SK-N-SH treated with all-trans-retinoic acid at 6 μM for 48 hours (cell line): ENCODE measurements at regions not wholly inside any gene's neighbourhood (a gene's known extent, or its start where the extent isn't known, plus 50 kb on each side); places are given as distances from the start of the nearest gene placed in this dataset.

Experiments
- ATAC-seq: fragments of 200-7000 bp; cut with Tn5 transposase; 3 replicates; pipeline ENCODE4 v1.9.1; 2020; ENCODE audit warnings: mild to moderate bottlenecking, moderate library complexity
- ARNTL ChIP-seq: fragments of 450-650 bp; formaldehyde crosslinking; IDR thresholded peaks from 2 replicates; pipeline ENCODE4 v1.5.0; 2020; ENCODE audit warnings: low read depth, mild to moderate bottlenecking, moderate library complexity, borderline replicate concordance
- BACH2 ChIP-seq: fragments of 250-450 bp; sonication (Bioruptor Pico); IDR thresholded peaks from 2 replicates; pipeline ENCODE4 v1.9.0; 2021; ENCODE audit warnings: mild to moderate bottlenecking, borderline replicate concordance
- CSDC2 ChIP-seq: fragments of 250-450 bp; sonication (Bioruptor Pico); IDR thresholded peaks from 2 replicates; pipeline ENCODE4 v1.5.0; 2020; ENCODE audit warnings: mild to moderate bottlenecking, moderate library complexity
- CSRNP3 ChIP-seq: fragments of 250-450 bp; sonication (Bioruptor Pico); IDR thresholded peaks from 2 replicates; pipeline ENCODE4 v1.5.1; 2021; ENCODE audit warnings: mild to moderate bottlenecking, moderate library complexity
- ESRRG ChIP-seq: fragments of 250-450 bp; sonication (Bioruptor Pico); IDR thresholded peaks from 2 replicates; pipeline ENCODE4 v1.6.1; 2021; ENCODE audit warnings: mild to moderate bottlenecking
- GLIS3 ChIP-seq: fragments of 250-450 bp; sonication (Bioruptor Pico); IDR thresholded peaks from 2 replicates; pipeline ENCODE4 v1.5.0; 2020; ENCODE audit warnings: mild to moderate bottlenecking, moderate library complexity
- ISL1 ChIP-seq: fragments of 250-450 bp; sonication (Bioruptor Pico); IDR thresholded peaks from 2 replicates; pipeline ENCODE4 v2.1.2; 2022; ENCODE audit warnings: mild to moderate bottlenecking, moderate library complexity
- OSR1 ChIP-seq: fragments of 250-450 bp; sonication (Bioruptor Pico); IDR thresholded peaks from 2 replicates; pipeline ENCODE4 v1.8.0; 2022; ENCODE audit warnings: moderate library complexity, mild to moderate bottlenecking, inconsistent platforms
- POU6F1 ChIP-seq: fragments of 250-450 bp; sonication (Bioruptor Pico); IDR thresholded peaks from 2 replicates; pipeline ENCODE4 v1.8.0; 2021; ENCODE audit warnings: low read depth, mild to moderate bottlenecking, moderate library complexity, borderline replicate concordance
- PPARA ChIP-seq: fragments of 250-450 bp; sonication (Bioruptor Pico); IDR thresholded peaks from 2 replicates; pipeline ENCODE4 v1.5.0; 2020; ENCODE audit warnings: mild to moderate bottlenecking, borderline replicate concordance
- RARB ChIP-seq: fragments of 250-450 bp; sonication (Bioruptor Pico); IDR thresholded peaks from 2 replicates; pipeline ENCODE4 v1.8.0; 2021; ENCODE audit warnings: mild to moderate bottlenecking, moderate library complexity
- SNAI2 ChIP-seq: fragments of 250-450 bp; sonication (Bioruptor Pico); IDR thresholded peaks from 2 replicates; pipeline ENCODE4 v1.5.0; 2020; ENCODE audit warnings: mild to moderate bottlenecking, moderate library complexity
- TCF4 ChIP-seq: fragments of 250-450 bp; sonication (Bioruptor Pico); IDR thresholded peaks from 2 replicates; pipeline ENCODE4 v1.8.0; 2021; ENCODE audit warnings: mild to moderate bottlenecking, moderate library complexity, borderline replicate concordance
- TOX ChIP-seq: fragments of 250-450 bp; sonication (Bioruptor Pico); IDR thresholded peaks from 2 replicates; pipeline ENCODE4 v1.8.0; 2021; ENCODE audit warnings: mild to moderate bottlenecking, moderate library complexity, borderline replicate concordance
- ZC3H10 ChIP-seq: fragments of 250-450 bp; sonication (Bioruptor Pico); IDR thresholded peaks from 2 replicates; pipeline ENCODE4 v1.5.1; 2021; ENCODE audit warnings: mild to moderate bottlenecking, moderate library complexity
- ZFP3 ChIP-seq: fragments of 250-450 bp; sonication (Bioruptor Pico); IDR thresholded peaks from 2 replicates; pipeline ENCODE4 v1.5.0; 2020; ENCODE audit warnings: mild to moderate bottlenecking, moderate library complexity
- ZFP30 ChIP-seq: fragments of 450-650 bp; formaldehyde crosslinking; IDR thresholded peaks from 2 replicates; pipeline ENCODE4 v1.5.0; 2022; ENCODE audit warnings: mild to moderate bottlenecking, moderate library complexity
- ZNF565 ChIP-seq: fragments of 450-650 bp; formaldehyde crosslinking; conservative IDR thresholded peaks from 2 replicates; pipeline ENCODE4 v1.5.0; 2020; ENCODE audit warnings: low read depth, mild to moderate bottlenecking, moderate library complexity
- ZNF8 ChIP-seq: fragments of 450-650 bp; formaldehyde crosslinking; IDR thresholded peaks from 2 replicates; pipeline ENCODE4 v1.5.0; 2020; ENCODE audit warnings: mild to moderate bottlenecking, moderate library complexity
- TF ChIP-seq, protein P1 (sequence below): fragments of 250-450 bp; sonication (Bioruptor Pico); IDR thresholded peaks from 2 replicates; pipeline ENCODE4 v1.5.0; 2020; ENCODE audit warnings: mild to moderate bottlenecking, moderate library complexity
- TF ChIP-seq, protein P2 (sequence below): fragments of 250-450 bp; sonication (Bioruptor Pico); IDR thresholded peaks from 2 replicates; pipeline ENCODE4 v1.5.1; 2020; ENCODE audit warnings: low read depth, mild to moderate bottlenecking, moderate library complexity

- TF ChIP-seq CSRNP3 (CRISPR knock-in tag) (no peak), GLIS3 (CRISPR knock-in tag) (no peak)
- TF ChIP-seq, all 23 proteins: peak for 0
Observed at GRCh38 chr16:85546585-85547447, 66.3 kb upstream of the GSE1 start (continued).

DNA sequence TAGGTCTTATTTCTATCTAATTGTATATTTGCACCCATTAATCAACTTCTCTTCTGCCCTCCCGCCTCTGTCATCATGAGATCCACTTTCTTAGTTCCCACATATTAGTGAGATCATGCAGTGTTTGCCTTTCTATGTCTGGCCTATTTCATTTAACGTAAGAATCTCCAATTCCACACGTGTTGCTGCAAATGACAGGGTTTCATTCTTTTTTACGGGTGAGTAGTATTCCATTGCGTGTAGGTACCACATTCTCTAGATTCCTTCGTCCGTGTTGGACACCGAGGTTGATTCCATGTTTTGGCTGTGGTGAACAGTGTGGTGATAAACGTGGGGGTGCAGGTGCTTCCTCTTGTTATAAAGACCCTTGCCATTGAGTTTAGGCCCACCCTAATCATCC lies 64.7 kb upstream of the GSE1 start:
- no peak for TF ChIP-seq ESRRG
- no peak for TF ChIP-seq TCF4 (CRISPR knock-in tag)
- TF ChIP-seq BACH2 (CRISPR knock-in tag) = no peak
- TF ChIP-seq, protein P1, sequence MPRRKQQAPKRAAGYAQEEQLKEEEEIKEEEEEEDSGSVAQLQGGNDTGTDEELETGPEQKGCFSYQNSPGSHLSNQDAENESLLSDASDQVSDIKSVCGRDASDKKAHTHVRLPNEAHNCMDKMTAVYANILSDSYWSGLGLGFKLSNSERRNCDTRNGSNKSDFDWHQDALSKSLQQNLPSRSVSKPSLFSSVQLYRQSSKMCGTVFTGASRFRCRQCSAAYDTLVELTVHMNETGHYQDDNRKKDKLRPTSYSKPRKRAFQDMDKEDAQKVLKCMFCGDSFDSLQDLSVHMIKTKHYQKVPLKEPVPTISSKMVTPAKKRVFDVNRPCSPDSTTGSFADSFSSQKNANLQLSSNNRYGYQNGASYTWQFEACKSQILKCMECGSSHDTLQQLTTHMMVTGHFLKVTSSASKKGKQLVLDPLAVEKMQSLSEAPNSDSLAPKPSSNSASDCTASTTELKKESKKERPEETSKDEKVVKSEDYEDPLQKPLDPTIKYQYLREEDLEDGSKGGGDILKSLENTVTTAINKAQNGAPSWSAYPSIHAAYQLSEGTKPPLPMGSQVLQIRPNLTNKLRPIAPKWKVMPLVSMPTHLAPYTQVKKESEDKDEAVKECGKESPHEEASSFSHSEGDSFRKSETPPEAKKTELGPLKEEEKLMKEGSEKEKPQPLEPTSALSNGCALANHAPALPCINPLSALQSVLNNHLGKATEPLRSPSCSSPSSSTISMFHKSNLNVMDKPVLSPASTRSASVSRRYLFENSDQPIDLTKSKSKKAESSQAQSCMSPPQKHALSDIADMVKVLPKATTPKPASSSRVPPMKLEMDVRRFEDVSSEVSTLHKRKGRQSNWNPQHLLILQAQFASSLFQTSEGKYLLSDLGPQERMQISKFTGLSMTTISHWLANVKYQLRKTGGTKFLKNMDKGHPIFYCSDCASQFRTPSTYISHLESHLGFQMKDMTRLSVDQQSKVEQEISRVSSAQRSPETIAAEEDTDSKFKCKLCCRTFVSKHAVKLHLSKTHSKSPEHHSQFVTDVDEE (CRISPR knock-in tag) = no peak
- no peak for TF ChIP-seq SNAI2 (CRISPR knock-in tag)
- no peak for TF ChIP-seq ZNF8
- TF ChIP-seq ARNTL (CRISPR knock-in tag) = no peak
- TF ChIP-seq PPARA = no peak
- TF ChIP-seq OSR1 (CRISPR knock-in tag) = no peak
- TF ChIP-seq, protein P2, sequence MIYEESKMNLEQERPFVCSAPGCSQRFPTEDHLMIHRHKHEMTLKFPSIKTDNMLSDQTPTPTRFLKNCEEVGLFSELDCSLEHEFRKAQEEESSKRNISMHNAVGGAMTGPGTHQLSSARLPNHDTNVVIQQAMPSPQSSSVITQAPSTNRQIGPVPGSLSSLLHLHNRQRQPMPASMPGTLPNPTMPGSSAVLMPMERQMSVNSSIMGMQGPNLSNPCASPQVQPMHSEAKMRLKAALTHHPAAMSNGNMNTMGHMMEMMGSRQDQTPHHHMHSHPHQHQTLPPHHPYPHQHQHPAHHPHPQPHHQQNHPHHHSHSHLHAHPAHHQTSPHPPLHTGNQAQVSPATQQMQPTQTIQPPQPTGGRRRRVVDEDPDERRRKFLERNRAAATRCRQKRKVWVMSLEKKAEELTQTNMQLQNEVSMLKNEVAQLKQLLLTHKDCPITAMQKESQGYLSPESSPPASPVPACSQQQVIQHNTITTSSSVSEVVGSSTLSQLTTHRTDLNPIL = no peak
- no peak for TF ChIP-seq ZFP3
- ATAC-seq = no peak

DNA sequence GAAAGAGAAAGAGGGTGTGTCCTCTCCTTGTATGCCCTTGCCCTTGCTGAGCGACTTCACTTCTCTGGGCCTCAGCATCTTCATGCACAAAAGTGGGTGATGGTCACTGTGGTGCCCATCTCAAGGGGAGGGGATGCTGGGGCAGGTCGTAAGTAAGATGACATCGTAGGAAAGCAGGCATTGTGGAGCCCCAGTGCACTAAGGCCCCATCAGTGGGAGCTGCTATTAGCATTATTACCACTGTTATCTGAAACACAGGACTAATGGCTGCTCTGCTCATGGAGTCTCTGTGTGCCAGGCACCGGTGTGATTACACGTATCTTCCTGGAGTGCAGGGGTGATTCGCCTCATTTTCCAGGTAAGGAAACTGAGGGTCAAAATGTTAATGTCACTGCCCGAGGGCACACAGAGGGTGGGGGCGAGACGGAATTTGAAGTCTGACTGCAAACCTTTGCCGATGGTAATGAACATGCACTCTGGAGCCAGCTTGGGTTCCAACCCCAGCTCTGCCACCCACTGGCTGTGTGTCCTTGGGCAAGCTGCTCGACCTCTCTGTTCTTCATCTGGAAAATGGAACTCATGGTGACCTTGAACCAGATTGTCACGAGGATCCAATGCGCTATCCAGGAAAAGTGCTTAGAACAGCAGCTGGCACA lies 63.2 kb upstream of the GSE1 start:
- TF ChIP-seq ZFP30 (CRISPR knock-in tag) (no peak), TCF4 (CRISPR knock-in tag) (no peak), ISL1 (CRISPR knock-in tag) (no peak), TOX (CRISPR knock-in tag) (no peak), ZFP3 (no peak), RARB (CRISPR knock-in tag) (no peak), ZNF8 (no peak), POU6F1 (no peak), OSR1 (CRISPR knock-in tag) (no peak), CSDC2 (CRISPR knock-in tag) (no peak), ARNTL (CRISPR knock-in tag) (no peak), ZNF565 (CRISPR knock-in tag) (no peak), PPARA (no peak), ZC3H10 (CRISPR knock-in tag) (no peak), SNAI2 (CRISPR knock-in tag) (no peak)
- TF ChIP-seq, protein P1 (CRISPR knock-in tag) = no peak
- TF ChIP-seq, protein P2 = no peak
- no peak for ATAC-seq
